COR-L47 (cell line): ENCODE measurements at regions not wholly inside any gene's neighbourhood (a gene's known extent, or its start where the extent isn't known, plus 50 kb on each side); places are given as distances from the start of the nearest gene placed in this dataset.

Source experiments
- DNase-seq: peaks from one replicate; lab custom pipeline; 2025; lab: John Stamatoyannopoulos, UW

DNA sequence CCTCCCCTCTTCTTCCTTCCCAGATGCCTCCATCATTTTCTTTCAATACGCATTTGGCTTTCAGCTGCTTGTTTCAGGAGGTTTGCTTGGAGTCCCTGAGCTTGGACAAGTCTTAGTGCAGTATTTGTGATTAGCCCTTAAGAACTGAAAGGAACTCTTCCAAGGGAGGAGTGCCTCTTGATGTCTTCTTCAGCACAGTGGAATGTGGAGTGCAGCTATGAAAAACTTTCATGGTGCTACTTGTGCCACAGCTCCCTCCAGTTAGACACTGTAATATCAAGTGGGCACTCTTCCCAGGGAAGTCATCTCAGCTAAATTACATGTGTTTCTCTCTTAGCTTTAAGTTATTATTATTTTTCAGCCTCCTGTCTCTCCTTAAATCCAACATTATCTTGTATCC, 173.1 kb downstream of the NECTIN3 start:
- DNase-seq: no peak

DNA sequence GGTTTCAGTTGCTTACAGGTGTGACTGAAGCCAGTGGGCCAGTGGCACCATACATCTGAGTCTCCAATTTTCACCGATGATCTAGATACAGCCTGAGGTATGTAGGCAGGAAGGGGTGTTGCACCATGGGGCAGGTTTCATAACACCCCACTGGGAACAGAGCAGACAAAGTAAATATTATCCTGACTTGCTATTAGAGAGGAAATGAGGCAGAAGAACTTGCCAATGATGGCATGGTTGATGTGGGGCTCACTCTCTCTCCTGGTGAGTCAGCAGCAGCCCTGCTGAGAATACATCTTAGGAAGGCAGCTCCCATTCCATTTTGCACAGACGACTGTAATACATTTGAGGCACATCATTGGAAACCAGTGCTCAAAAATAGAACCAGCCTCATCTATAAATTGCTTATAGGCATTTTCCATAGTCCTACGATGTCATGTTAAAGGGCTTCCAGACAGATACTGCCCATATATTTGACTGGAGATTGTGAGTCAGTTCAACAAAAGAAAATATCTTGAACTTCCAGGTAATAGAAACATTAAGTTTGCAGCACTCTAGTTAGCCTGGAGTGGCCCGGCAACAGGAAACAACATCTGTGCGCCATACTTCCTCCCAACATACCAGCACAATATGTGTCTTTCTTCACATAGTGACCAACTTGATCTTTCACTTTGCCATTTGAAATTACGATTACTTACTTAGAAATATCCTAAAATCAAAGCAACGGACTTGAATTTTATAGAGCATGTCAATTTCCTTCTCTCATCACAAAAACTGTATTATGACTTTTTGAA, 175.5 kb downstream of the NECTIN3 start:
- DNase-seq: peak; percentile 62

DNA sequence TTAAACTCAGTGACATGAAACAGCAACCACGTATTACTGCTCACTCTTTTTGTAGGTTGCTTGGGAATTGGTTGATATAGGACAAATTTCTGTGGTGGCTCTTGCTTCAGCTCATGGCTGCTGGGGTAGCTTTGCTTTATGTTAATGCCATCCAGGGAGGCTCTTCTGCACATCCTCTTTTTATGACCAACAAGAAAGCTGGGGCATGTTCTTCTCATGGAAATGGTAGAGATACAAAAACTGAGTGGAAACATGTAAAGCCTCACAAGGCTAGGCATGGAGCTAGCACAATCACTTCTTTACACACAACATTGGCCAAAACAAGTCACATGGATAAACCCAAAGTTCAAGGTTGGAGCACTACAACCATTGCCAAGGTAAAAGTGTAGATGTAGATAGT, 176.8 kb downstream of the NECTIN3 start:
- no peak for DNase-seq

DNA sequence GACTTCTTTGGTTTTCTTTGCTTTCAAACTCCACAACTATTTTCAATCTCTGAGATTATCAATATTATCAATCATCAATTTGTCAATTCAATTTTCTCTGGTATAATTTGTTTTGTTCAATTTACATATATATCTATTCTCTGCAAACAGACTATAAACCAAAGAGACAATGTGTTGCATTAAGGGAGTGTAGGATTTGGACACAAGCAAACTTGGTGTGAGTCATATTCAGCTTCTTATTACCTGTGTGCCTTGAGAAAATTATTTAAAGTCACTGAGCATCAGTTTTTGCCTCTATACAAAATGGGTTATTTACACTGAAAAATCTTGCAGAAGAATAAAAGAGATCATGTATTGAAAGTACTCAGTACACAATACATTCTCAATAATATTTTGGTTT, 177.8 kb downstream of the NECTIN3 start:
- no peak for DNase-seq

DNA sequence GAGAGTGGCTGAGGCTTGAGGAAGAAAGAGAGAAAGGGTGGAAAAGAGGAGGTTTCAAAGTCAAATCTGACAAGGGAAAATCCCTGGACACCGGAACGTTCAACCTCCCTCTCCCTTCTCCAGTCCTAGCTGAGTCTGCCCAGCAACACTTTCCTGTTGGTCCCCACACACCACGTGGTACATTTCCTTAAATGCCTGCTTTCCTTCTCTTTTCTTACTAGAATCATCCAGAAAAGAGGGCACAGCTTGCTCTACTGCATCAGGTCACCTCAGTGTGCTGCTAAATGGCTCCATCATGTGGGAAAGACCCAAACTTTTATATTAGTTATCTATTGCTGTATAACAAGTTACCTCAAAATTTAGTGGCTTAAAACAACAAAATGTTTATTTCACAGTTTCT, 181.2 kb downstream of the NECTIN3 start:
- no peak for DNase-seq

DNA sequence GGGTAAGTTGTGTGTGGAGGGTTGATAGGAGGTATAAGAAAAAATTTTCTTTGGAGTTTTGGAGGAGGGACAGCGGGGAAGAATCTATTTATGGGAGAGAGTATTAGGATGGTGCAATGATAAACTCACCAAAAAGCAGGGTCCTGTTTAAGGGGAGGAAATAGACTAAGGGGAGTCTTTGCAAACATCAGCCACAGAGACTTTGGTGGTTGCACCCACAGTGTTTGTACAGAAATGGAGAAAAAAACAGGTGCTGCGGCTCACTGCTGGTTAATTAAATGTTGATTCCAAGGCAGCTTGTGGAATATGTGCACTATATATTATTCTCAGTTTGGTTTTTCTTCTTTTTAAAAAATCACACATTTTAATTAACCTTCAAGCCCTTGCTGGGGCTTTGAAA, 182.1 kb downstream of the NECTIN3 start:
- no peak for DNase-seq

DNA sequence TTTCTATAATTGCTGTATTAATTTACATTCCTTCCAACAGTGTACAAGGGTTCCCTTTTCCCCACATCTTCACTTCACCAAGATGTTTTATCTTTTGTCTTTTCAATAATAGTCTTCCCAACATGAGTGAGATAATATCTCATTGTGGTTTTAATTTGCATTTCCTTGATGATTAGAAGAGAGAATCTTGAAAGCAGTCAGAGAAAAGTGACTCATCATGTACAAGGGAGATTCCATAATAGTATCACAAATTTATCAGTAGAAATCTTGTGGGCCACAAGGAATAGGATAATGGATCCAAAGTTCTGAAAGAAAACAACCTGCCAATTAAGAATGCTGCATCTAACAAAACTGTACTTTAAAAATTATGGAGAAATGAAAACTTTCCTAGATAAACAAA, 189.3 kb downstream of the NECTIN3 start:
- DNase-seq: no peak

DNA sequence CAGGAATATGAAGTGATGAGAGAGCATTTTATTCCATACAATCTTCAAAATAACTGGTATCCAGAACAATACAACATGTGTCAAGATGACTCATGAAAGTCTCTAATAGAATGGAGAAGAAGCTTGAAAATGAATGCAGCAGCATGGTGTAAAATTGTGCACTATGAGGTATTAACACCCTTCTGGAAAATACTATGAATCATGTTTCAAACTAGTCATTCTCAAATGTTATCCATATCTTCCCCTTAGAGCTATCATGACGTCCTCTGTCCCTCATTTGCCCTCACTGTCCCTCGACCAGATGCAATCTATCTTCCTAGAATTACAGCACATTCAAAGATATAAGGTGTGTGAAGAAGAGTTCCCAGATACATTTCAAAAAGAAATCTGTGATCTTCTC, 198.2 kb downstream of the NECTIN3 start:
- no peak for DNase-seq

DNA sequence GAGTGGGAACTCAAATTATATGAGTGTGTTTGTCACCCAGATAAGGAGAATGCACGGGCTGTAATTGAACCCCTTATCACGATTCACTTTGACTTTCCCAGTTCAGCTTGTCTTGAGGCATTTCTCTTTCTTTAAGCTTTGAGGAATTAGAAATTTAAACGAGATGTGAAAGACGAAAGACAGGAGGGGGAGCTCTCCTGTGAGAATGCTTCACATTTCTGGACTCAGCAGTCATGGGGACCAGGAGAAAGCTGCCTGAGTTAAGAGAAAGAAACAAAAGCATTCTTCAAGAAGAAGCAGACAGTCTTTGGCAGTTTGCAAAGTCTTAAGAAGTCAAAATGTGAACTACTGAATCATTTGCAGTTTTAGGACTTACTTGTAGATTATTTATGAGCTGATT, 205.6 kb downstream of the NECTIN3 start:
- no peak for DNase-seq

DNA sequence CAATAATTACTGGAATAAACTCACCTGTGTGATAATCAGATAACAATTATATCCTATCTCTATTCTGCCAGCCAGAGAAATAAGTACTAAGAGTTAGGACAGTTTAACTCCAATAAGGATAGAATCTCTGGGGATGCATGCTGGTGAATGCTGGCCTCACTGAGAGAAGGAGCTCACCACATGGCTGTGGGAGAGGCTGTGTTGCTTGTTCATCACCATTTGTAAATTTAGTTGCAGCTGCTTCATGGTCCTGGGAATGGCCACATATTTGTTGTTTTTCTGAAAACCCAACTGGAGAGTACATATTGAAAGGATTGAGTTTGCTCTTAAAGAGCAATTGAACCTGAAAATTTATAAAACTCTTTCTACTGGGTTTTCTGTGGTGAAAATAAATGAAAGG, 207.3 kb downstream of the NECTIN3 start:
- no peak for DNase-seq

DNA sequence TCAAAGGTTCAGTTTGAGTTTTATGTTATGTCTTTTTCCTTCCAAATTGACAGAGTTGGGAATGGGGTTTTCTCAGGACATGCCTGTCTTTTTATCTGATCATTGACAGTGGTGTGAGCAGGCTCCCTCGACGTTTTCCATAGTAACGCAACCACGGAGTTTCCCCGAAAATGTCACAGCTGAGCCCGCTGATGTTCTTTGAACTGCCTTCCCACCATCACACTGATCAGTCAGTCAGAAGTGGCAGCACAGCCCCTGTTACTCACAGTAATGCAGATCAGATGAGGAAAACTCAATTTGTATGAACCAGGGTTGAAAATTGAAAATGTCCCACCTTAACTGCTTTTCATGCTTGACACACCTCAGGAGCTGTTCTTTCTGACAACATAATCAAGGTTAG, 210.4 kb downstream of the NECTIN3 start:
- DNase-seq: no peak

DNA sequence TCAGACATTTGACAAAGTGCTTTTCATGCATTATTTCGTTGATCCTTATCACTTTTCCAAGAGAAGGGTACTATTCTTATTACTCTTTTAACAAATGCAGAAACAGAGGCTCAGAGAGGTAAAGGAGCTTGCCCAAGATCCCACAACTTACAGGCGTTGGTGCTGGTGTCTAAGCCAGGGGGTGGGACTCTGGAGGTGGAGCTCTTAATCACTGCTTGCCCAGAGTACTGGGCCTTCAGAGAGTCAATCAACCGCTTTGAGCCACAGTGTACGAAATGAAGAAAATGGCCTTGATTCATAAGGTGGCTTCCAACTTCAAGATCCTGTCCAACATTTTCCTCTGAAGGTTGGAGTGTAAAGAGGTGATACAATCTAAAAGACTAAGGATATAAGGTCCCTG, 211.5 kb downstream of the NECTIN3 start:
- DNase-seq: no peak

DNA sequence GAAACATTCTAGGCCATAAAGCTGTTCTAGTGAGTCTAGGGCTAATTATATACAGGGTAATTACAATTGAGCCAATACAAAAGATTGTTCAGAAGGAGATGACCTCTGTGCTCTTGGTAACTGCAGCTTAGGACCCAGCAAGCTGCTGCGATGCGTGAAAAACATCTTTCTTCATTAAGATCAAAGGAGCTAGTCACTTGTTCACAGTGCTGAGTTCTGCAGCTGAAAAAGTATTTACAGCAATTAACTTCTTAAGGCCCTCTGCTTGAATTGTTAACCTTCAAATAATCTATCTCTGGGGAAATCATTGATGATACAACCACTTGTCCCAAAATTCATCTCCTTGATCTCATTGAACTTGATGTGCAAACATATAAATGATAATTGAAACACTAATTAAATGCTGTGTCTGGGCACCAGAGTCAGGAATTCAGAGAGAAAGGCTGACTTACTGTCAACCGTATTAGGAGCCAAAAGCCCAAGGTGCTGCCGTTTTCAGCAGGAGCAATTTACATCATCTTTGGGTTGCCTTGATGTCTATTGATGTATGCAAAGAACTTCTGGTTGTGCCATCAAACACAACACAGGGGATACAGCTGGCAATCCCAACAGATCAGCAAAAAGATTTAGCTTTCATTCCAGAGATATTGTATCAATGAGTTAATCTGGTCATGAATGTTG, 213.0 kb downstream of the NECTIN3 start:
- peak; percentile 50 for DNase-seq

DNA sequence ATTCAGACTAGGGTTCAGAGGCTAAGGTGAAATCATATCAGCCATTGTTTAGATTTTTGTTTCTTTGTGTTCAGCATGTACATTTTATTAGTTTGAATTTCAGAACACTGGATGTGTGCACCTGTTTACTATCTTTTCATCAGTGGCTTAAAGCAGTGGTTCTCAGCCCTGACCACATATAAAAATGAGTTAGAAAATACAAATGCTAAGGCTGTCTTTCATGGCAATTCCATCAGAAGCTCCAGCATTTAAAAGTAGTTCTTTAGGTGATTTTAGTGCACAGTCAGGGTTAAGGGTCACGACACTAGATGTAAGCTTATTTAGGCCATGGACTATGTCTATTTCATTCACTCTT, 213.5 kb downstream of the NECTIN3 start:
- no peak for DNase-seq

DNA sequence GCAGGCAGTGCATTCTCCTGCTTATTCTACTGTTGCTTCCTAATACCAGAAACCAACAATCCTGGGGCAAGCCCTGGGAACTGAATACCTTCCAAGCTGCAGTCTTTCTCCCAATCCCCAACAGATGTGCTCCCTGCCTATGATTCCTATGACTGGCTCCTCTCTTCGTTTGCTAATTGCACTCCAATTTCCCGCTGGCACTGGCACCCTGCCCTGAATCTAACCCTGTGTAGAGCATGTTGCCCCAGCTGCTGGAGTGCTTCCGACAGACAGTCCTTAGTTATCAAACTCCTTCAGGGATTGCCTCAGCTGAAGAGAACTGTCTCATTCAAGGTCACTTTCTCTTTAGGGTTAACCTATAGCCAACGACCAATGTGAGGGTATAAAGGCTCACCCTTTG, 214.1 kb downstream of the NECTIN3 start:
- peak; percentile 95 for DNase-seq

DNA sequence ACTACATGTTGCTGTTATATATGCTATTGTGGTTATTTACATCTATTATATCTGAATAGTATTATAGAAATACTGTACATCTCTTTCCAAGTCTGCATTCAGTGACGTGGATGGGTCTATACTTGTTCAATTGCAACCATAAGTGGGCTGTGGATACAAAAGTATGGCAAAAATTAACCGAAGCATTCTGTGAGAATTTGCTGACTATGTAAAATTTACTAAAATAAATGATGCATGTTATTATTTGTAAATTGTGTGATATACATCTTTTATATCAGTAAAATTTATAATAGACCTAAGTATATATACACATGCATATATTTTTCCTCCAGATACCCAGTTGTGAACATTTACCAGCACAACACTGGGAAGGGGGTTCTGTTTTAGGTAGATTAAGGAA, 215.1 kb downstream of the NECTIN3 start:
- no peak for DNase-seq

DNA sequence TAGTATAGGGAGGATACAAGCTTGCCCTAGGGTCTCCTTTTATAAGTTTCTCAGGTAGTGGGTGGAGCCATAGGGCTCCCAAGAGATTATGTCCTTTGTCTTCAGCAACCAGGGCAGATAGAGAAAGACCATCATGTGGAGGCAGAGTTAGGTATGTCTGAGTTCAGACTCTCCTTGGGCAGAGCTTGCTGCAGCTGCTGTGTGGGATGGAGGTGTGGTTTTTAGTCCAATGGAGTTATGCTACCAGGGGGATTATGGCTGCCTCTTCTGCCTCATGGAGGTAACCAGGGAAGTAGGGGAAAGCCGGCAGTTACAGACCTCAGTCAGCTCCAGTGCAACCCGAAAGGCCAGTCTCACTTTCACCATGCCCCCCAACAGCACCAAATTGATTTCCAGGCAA, 220.5 kb downstream of the NECTIN3 start:
- DNase-seq: no peak

DNA sequence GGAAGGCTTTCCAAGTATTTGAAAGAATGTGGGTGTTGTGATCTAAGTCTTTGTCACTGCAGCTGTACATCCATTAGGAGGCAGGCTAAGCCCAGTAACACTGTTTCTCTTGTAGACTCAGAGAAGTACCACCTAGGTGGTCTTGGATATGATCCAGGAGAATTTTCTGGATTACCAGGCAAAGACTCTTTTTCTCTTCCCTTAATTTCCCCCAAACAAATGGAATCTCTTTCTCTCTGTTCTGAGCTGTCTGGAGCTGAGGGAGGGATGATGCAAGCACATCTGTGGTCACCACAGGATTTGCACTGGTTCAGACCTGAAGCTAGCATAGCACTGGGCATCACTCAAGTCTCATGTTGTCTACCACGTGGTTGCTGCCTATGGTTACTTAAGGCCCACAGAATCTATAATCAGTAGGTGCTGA, 227.6 kb downstream of the NECTIN3 start:
- no peak for DNase-seq

DNA sequence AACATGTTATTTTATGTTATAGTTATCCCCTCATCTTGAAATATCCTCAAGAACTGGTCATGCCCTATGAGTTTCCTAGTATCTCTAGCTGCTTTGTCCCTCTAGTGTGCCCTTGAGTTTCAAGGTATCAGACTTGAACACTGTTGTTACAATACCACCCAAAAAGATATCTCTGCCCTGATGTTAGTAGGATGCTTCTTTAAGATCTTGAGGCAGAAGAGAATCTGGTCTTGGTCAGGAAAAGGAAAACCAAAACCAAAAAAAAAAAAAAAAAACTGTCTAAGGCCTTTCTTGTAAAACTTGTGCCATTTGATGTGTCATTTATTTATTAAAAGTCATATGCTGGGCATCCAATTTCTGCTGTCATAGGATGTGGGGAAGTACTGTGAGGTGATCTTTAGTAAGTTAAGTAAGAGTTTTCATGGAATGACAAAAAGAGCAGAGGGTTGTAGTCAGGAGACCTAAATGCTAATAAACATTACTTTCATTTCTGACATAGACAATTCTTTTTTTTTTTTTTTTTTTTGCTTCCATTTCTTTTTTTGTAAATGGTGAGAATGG, 229.7 kb downstream of the NECTIN3 start:
- no peak for DNase-seq

DNA sequence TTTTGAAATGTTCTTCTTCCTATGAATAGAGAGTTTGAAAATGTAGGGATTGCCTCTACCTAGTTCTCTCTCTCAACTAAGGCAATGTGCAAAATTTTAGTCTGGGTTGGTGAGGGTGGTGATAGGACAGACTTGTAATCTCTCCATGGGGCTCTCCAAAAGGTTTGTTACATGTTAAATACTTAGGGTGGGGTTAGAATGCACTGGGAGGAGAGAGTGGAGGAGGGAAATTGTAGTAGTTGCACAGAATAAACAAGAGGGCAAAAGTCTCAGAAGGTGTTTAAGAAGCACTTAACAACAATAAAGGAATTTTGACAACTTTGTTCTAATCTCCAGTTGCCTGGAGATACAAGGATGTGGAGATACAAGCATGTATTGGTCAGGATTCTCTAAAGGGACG, 230.4 kb downstream of the NECTIN3 start:
- no peak for DNase-seq

DNA sequence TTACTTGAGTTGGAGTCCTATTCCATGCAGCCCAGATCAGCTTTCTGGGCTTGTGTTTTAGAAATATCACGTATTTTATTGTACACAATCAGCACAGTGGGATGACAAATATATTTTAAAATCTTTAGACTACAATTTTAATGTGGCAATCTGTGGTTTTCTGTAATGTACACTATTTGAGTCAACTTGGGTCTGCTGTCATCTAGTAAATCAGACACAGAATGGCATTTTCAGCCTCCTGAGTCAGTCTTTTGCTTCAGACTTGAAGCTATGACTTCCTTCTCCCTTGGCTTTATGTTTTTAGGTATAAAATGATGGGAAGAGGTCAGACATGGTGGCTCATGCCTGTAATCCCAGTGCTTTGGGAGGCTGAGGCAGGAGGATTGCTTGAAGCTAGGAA, 232.1 kb downstream of the NECTIN3 start:
- DNase-seq: no peak

DNA sequence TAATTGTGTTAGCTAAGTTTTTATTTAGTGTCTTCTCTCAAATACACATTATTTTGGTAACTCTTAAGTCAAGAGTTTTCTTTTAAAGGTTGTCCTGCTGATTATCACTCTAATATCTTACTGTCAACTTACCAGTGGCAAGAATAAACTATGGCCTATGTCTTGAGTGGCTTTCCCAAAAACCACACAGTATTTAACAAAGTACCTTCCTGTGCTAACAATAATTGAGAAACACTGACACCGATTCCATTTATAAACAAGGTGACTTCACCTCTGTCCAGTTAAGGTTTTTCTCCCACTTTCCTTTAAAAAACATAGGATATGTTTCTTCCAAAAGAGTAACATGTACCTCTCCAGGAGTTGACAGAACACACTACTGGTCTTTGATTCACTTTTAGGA, 234.3 kb upstream of the CD96 start:
- no peak for DNase-seq

DNA sequence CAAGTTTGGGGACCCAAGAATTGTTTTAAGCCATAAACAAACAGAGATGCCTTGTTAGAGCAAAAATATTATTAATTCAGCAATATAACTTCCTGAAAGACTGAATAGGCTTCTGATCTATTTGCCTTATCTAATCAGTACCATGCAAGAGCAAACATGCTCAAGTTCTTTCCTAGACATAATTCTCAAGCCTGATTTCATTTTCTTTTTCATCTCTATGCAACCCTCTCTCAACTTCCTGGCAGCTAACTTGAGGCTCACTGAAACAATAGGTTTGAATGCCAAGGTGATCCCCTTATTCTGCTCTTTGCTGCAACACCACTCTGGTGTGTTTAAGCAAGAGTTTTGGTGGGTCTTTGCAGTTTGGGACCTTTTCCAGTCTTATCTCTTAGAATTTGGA, 230.9 kb upstream of the CD96 start:
- DNase-seq: no peak
